Neural cell (in vitro differentiated cells): ENCODE measurements at regions not wholly inside any gene's neighbourhood (a gene's known extent, or its start where the extent isn't known, plus 50 kb on each side); places are given as distances from the start of the nearest gene placed in this dataset.

ENCODE experiments used
- EP300 ChIP-seq: fragments of 450-650 bp; conservative IDR thresholded peaks from 2 replicates; pipeline ENCODE4 v1.6.1; 2014; ENCODE audit warnings: antibody characterized with exemption, mild to moderate bottlenecking, moderate library complexity; ENCODE audit not compliant: poor library complexity, severe bottlenecking
- EZH2 ChIP-seq: fragments of 200-600, 300-800 bp; shearing (Covaris generic), sonication (generic); IDR thresholded peaks from 2 replicates; pipeline ENCODE4 v1.6.1; 2014; ENCODE audit warnings: antibody characterized with exemption, low read length, borderline replicate concordance, mild to moderate bottlenecking; ENCODE audit not compliant: insufficient read depth, poor library complexity, severe bottlenecking
- MXI1 ChIP-seq: fragments of 450-650 bp; conservative IDR thresholded peaks from 2 replicates; pipeline ENCODE4 v1.6.1; 2014; ENCODE audit warnings: antibody characterized with exemption, mild to moderate bottlenecking; ENCODE audit not compliant: poor library complexity, severe bottlenecking
- POLR2AphosphoS5 ChIP-seq: IDR thresholded peaks from 2 replicates; pipeline ENCODE4 v1.6.1; 2012
- RAD21 ChIP-seq: fragments of 450-650 bp; conservative IDR thresholded peaks from 2 replicates; pipeline ENCODE4 v1.6.1; 2014; ENCODE audit warnings: antibody characterized with exemption, mild to moderate bottlenecking, moderate library complexity
- SMC3 ChIP-seq: fragments of 450-650 bp; conservative IDR thresholded peaks from 2 replicates; pipeline ENCODE4 v1.6.1; 2014; ENCODE audit warnings: antibody characterized with exemption, mild to moderate bottlenecking, moderate library complexity; ENCODE audit not compliant: poor library complexity
- TAF1 ChIP-seq: IDR thresholded peaks from 2 replicates; pipeline ENCODE4 v1.6.1; 2012; ENCODE audit warnings: low read depth
- TF ChIP-seq, protein P1 (sequence below): fragments of 450-650 bp; IDR thresholded peaks from 2 replicates; pipeline ENCODE4 v1.5.1; 2014; ENCODE audit warnings: antibody characterized with exemption, mild to moderate bottlenecking, moderate library complexity; ENCODE audit not compliant: poor library complexity, severe bottlenecking
- TF ChIP-seq, protein P2 (sequence below): IDR thresholded peaks from 2 replicates; pipeline ENCODE4 v1.6.1; 2012; ENCODE audit warnings: borderline replicate concordance

DNA sequence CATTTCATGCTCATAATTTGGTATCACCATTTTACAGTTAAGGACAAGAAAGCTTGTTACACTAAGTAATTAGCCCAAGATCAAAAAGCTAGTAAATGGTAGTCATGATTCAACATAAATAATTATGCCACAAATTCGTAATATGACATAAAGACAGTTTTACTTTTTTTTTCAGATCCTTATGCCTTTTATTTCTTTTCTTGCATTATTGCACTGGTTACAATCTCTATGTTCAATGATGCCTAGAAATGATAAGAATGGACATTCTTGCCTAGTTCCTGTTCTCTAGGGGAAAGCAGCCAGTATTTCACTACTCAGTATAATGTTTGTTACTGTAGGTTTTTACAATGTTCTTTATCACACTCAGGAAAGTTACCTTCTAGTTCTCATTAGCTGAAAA lies 106.4 kb upstream of the ARHGAP5 start:
- TF ChIP-seq POLR2AphosphoS5 (no peak), EP300 (no peak), SMC3 (no peak), EZH2 (no peak), RAD21 (no peak), TAF1 (no peak), MXI1 (no peak)
- TF ChIP-seq, protein P1, sequence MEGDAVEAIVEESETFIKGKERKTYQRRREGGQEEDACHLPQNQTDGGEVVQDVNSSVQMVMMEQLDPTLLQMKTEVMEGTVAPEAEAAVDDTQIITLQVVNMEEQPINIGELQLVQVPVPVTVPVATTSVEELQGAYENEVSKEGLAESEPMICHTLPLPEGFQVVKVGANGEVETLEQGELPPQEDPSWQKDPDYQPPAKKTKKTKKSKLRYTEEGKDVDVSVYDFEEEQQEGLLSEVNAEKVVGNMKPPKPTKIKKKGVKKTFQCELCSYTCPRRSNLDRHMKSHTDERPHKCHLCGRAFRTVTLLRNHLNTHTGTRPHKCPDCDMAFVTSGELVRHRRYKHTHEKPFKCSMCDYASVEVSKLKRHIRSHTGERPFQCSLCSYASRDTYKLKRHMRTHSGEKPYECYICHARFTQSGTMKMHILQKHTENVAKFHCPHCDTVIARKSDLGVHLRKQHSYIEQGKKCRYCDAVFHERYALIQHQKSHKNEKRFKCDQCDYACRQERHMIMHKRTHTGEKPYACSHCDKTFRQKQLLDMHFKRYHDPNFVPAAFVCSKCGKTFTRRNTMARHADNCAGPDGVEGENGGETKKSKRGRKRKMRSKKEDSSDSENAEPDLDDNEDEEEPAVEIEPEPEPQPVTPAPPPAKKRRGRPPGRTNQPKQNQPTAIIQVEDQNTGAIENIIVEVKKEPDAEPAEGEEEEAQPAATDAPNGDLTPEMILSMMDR: no peak
- TF ChIP-seq, protein P2, sequence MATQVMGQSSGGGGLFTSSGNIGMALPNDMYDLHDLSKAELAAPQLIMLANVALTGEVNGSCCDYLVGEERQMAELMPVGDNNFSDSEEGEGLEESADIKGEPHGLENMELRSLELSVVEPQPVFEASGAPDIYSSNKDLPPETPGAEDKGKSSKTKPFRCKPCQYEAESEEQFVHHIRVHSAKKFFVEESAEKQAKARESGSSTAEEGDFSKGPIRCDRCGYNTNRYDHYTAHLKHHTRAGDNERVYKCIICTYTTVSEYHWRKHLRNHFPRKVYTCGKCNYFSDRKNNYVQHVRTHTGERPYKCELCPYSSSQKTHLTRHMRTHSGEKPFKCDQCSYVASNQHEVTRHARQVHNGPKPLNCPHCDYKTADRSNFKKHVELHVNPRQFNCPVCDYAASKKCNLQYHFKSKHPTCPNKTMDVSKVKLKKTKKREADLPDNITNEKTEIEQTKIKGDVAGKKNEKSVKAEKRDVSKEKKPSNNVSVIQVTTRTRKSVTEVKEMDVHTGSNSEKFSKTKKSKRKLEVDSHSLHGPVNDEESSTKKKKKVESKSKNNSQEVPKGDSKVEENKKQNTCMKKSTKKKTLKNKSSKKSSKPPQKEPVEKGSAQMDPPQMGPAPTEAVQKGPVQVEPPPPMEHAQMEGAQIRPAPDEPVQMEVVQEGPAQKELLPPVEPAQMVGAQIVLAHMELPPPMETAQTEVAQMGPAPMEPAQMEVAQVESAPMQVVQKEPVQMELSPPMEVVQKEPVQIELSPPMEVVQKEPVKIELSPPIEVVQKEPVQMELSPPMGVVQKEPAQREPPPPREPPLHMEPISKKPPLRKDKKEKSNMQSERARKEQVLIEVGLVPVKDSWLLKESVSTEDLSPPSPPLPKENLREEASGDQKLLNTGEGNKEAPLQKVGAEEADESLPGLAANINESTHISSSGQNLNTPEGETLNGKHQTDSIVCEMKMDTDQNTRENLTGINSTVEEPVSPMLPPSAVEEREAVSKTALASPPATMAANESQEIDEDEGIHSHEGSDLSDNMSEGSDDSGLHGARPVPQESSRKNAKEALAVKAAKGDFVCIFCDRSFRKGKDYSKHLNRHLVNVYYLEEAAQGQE: no peak
